Limb (tissue), 2 donors: ENCODE measurements at regions not wholly inside any gene's neighbourhood (a gene's known extent, or its start where the extent isn't known, plus 50 kb on each side); places are given as distances from the start of the nearest gene placed in this dataset.
"Not testable (repeated sequence)": the region's sequence is repeated elsewhere in the genome, so short reads cannot be mapped to it uniquely, and the experiment has no call there.

Experiments
- DNase-seq, 2 donors: peaks; one replicate each; pipeline ENCODE4 v3.0.0-alpha.2; 2016; ENCODE audit errors: extremely low spot score in 2 of 2

- DNase-seq, result no peak
Observed at GRCh38 chr4:151459375-151459774, 50.4 kb downstream of the FHIP1A start.

GRCh38 chr4:151460434-151460833, 51.5 kb downstream of the FHIP1A start:
- DNase-seq, result no peak

- DNase-seq, result no peak
Observed at GRCh38 chr4:151462554-151462953, 53.6 kb downstream of the FHIP1A start.

GRCh38 chr4:151468715-151469696, 60.0 kb downstream of the FHIP1A start:
- DNase-seq, result no peak

- DNase-seq, result no peak
Observed at GRCh38 chr4:151469970-151470369, 61.0 kb downstream of the FHIP1A start.

DNA sequence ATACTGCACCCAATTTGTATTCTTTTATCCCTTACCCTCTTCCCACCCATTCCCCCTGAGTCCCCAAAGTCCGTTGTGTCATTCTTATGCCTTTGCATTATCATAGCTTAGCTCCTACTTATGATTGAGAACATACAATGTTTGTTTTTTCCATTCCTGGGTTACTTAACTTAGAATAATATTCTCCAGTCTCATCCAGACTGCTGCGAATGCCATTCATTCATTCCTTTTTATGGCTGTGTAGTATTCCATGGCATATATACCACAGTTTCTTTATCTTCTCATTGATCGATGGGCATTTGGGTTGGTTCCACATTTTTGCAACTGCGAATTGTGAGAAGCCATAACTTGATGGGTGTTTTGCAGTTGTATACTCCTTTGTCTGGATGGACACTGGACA, 62.8 kb downstream of the FHIP1A start:
- no peak for DNase-seq

GRCh38 chr4:151472297-151472696, 63.3 kb downstream of the FHIP1A start:
- no peak for DNase-seq

DNA sequence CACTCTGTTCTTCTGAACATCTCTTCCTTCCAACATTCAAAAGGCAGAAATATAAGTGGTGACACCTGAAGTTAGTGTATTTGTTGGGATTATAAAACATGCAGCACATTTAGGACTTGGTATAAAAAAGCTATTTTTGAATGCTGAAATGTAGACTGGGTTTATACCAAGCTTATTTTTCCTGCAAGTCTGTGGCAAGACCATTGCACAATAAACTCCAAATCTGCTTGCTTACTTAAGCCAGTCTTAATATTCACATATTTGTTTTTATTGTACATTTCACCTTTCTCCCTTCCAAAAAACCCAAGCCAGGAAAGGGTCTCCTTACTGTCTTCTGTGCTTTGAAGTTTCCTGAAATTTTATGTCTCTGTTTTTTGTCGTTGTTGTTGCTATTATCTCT, 63.7 kb downstream of the FHIP1A start:
- DNase-seq, result no peak

DNA sequence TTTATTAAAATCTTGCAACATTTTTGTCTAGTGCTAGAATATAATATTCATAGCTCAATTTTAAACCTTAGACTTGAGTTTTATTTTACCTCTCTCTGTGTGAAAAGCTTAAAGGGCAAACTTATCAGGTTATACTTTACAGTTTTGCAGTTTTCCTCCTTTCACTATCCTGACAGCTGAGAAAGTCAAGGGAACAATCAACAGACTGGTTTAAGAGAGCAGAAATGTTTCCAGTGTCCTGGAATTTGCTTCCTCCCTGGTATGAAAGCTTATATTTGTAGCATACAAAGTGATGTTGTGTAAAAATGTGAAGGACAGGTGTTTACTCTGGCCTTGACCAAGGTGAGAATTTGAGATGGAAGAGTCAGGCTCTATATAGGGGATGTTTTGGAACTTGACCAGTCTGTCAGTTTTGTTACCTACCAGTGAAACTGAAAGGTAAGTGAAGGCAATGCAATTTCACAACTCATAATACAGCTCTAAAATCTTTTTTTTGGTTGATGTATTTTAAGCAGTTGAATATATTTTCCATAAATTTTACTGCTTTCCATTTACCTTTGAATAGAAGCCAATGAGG, 64.6 kb downstream of the FHIP1A start:
- DNase-seq, result no peak

- no peak for DNase-seq
Observed at GRCh38 chr4:151475035-151475714, 66.2 kb downstream of the FHIP1A start.

DNA sequence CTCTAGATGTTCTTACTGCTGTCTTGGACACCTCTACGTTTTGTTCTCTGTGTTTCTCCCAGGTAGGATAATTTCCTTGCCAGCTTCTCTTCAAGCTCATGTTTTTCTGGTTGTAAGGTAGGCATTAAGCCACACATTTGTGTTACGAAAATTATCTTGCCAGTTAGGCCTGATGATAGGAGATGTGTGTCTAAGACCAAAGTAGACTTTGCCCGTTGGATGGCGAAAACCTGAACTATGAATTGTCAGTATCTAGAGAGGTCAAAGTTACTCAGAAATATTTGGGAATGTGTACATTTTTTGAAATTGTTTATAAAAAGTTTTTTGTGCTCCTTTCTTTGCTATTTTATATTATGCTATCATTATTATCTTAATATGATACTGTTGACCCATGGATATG, 72.8 kb downstream of the FHIP1A start:
- no peak for DNase-seq

DNA sequence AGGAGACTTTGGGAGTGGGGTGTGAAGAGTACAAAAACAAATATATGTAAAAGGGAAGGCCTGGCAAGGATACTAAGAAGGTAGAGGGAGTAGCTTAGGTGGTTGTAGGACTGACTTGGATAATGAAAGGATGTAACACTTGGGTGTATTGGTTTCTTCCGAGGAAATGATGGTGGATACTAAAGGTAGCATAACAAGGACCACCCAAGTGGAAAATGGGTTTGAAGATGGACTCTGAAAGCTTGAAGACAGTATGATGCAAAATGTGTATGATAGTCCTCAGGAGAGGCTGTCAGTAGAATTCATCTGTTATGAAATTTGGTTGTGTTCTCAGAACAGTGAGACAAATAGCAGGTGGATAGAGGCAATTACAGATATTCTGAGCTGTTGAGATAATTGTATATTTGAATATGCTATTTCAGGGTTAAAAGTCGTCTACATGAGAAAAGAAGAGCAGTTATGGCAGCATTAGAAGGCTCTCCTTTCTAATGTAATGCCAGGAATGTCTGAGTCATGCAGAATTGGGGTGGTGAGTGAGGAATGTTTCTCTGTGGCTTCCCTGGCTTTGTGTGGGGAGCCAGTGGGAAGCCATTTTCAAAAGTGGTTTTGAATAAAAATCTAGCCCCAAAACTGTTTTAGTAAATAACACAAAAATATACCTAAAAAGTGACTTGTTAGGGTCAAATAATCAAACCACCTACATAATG, 75.6 kb downstream of the FHIP1A start:
- DNase-seq, result peak in 1 of 2 donors; percentile 26

GRCh38 chr4:151485541-151486131, 76.7 kb downstream of the FHIP1A start:
- no peak for DNase-seq

DNA sequence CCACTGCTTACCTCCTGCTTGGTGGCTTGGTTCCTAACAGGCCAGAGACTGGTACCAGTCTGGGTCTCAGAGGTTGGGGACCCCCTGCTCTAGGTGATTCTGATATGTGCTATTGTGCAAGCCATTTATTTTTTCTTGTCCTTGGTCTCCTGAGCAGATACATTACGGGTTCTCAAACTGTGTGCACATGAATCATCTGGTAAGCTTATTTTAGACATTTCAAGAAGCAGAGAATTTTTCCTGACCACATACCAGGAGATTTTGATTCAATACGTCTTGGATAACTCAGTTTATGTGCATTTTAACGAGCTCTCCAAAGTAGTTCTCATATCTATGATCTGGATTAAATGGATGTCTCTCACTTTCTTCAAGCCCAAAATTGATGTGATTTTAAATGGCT, 77.2 kb downstream of the FHIP1A start:
- no peak for DNase-seq

DNA sequence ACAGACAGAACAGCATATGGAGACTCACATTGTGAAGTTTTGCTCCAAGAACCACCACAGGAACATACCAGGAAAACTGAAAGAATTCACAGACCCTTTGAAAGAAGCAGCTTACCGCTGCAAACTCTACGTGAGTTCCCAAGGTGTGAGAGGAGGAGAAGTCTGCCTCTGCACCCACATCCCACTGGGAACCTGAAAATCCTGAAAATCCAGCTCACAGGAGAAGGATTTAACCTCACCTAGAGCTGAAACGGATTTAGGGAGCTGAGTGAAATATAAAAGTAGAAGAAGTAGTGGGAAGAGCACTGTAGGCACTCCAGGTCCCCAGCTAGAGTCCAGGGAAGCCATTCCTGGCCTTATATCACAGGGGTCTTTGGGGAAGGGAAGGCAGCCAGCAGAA, 80.0 kb downstream of the FHIP1A start:
- DNase-seq, result no peak

- no peak for DNase-seq
Observed at GRCh38 chr4:151489462-151490203, 80.7 kb downstream of the FHIP1A start.

GRCh38 chr4:151495612-151496011, 86.6 kb downstream of the FHIP1A start:
- not testable (repeated sequence) for DNase-seq

GRCh38 chr4:151511548-151511947, 102.6 kb downstream of the FHIP1A start:
- not testable (repeated sequence) for DNase-seq

GRCh38 chr4:151517896-151518295, 108.9 kb downstream of the FHIP1A start:
- DNase-seq, result no peak

DNA sequence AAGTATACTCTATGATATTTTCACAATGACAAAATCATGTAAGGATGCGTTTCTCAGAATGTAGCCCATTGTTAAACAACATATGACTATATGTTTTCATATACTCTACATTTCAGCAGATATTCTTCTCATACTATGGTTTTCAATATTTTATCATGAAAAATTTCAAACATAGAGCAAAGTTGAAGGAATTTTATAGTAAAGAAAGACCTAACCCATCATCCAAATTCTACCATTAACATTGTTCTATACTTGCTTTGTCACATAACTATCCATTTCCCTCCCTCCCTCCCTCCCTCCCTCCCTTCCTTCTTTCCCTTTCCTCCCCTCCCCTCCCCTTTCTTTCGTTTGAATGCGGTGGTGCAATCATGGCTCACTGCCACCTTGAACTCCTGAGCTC, 109.4 kb downstream of the FHIP1A start:
- no peak for DNase-seq
